Panc1 (cell line): ENCODE measurements at regions not wholly inside any gene's neighbourhood (a gene's known extent, or its start where the extent isn't known, plus 50 kb on each side); places are given as distances from the start of the nearest gene placed in this dataset.

Experiments
- ATAC-seq: fragments of 200-7000 bp; cut with Tn5 transposase; 2 replicates; pipeline ENCODE4 v1.9.1; 2020; ENCODE audit warnings: mild to moderate bottlenecking, moderate library complexity
- BruUV-seq: library from RNA; stranded (reverse); fragments of 400-500 nt; replicated peaks from 2 replicates; lab custom pipeline; 2021; lab: Mats Ljungman, UMichigan
- CTCF ChIA-PET: fragments of 300-600 bp; sonication (Branson Sonifier 250); formaldehyde crosslinking; loops from one replicate; lab custom pipeline; 2022; ENCODE audit warnings: antibody characterized with exemption; lab: Charles Lee
- POLR2A ChIA-PET: fragments of 300-600 bp; sonication (Branson Sonifier 250); formaldehyde crosslinking; loops from one replicate; lab custom pipeline; 2022; ENCODE audit warnings: antibody characterized with exemption; lab: Charles Lee
- DNase-seq: peaks from one replicate; pipeline ENCODE4 v3.0.0-alpha.2; 2010; ENCODE audit warnings: low read depth, low spot score
- H3K27ac ChIP-seq: 2 replicates; pipeline ENCODE4 v1.5.1; 2011; ENCODE audit warnings: mild to moderate bottlenecking, low read length, inconsistent platforms
- H3K27me3 ChIP-seq: fragments of 200-500 bp; sonication (Bioruptor generic); 2 replicates; pipeline ENCODE4 v1.6.0; 2014; ENCODE audit warnings: low read length, inconsistent platforms; ENCODE audit not compliant: control insufficient read depth, insufficient read depth
- H3K36me3 ChIP-seq: fragments of 200-500 bp; sonication (Bioruptor generic); 2 replicates; pipeline ENCODE4 v1.5.1; 2014; ENCODE audit warnings: inconsistent platforms, mild to moderate bottlenecking, low read length, moderate library complexity; ENCODE audit not compliant: control insufficient read depth, insufficient read depth
- H3K4me1 ChIP-seq: 2 replicates; pipeline ENCODE4 v1.5.1; 2011; ENCODE audit warnings: inconsistent platforms, mild to moderate bottlenecking, low read length, moderate library complexity; ENCODE audit not compliant: control insufficient read depth, insufficient read depth
- H3K4me3 ChIP-seq, 2 experiments: 2 replicates each; pipeline ENCODE4 v1.5.1; 2011 to 2012; ENCODE audit warnings: low read depth in 2 of 2, low read length in 2 of 2, mild to moderate bottlenecking in 2 of 2, inconsistent platforms in 1 of 2, moderate library complexity in 1 of 2
- H3K9me3 ChIP-seq: fragments of 200-500 bp; sonication (Bioruptor generic); 2 replicates; pipeline ENCODE4 v1.5.1; 2014; ENCODE audit warnings: low read depth, mild to moderate bottlenecking, inconsistent platforms, low read length, moderate library complexity; ENCODE audit not compliant: control insufficient read depth, insufficient read depth
- CTCF ChIP-seq: fragments of 450-650 bp; IDR thresholded peaks from 2 replicates; pipeline ENCODE4 v1.5.1; 2017; ENCODE audit warnings: mild to moderate bottlenecking
- POLR2AphosphoS5 ChIP-seq: IDR thresholded peaks from 2 replicates; pipeline ENCODE4 v1.6.1; 2012; ENCODE audit warnings: mild to moderate bottlenecking, low read depth, low read length, moderate library complexity
- REST ChIP-seq, 2 experiments: IDR thresholded peaks; 2 replicates each; pipeline ENCODE4 v1.6.1; 2011 to 2012; ENCODE audit warnings: low read depth in 2 of 2, control low read depth in 1 of 2, low read length in 1 of 2, mild to moderate bottlenecking in 1 of 2, moderate library complexity in 1 of 2; ENCODE audit not compliant: insufficient read depth in 1 of 2
- SIN3A ChIP-seq: IDR thresholded peaks from 2 replicates; pipeline ENCODE4 v1.6.1; 2012; ENCODE audit warnings: low read depth, mild to moderate bottlenecking, low read length, moderate library complexity, borderline replicate concordance; ENCODE audit not compliant: insufficient read depth
- TCF7L2 ChIP-seq: IDR thresholded peaks from 2 replicates; pipeline ENCODE4 v1.6.1; 2011; ENCODE audit warnings: mild to moderate bottlenecking, low read depth, low read length, inconsistent platforms
- in situ Hi-C: cut with HindIII; loops from 2 replicates; pipeline ENCODE4 v1.10.0; 2016; ENCODE audit warnings: low sequenced_read_pairs, low pct_unique_long_range_greater_than_20kb
- intact Hi-C: fragments of 100-400 bp; cut with micrococcal nuclease; formaldehyde crosslinking; loops from one replicate; pipeline ENCODE4 v1.10.0; 2022; ENCODE audit not compliant: unreplicated experiment

- TF ChIP-seq REST (IDR thresholded peaks at IDR 0.05; ENCODE audit: insufficient read depth in 1 of 2, low read depth in 2 of 2, low read length in 1 of 2) (no peak), SIN3A (no peak), TCF7L2 (no peak), CTCF (no peak), POLR2AphosphoS5 (no peak)
- no peaks in the 10 kb centered on the region for H3K4me1 ChIP-seq
- no peaks in the 10 kb centered on the region for H3K36me3 ChIP-seq
- no peak for ATAC-seq
- BruUV-seq, result no TSS peak
- H3K9me3 ChIP-seq, result no peaks in the 10 kb centered on the region
- ChIA-PET CTCF (no interaction called here), POLR2A (no interaction called here)
- no peak for DNase-seq
- intact Hi-C loops (no loop called here), in situ Hi-C loops (no loop called here)
- no peaks in the 10 kb centered on the region for H3K27me3 ChIP-seq
- no peak overlapping the region for H3K4me3 ChIP-seq
- H3K27ac ChIP-seq, result no peak overlapping the region
These were observed 280.1 kb downstream of the VRK1 start for GRCh38 chr14:97077253-97077653.

- TF ChIP-seq REST (IDR thresholded peaks at IDR 0.05; ENCODE audit: insufficient read depth in 1 of 2, low read depth in 2 of 2, low read length in 1 of 2), result no peak
- TF ChIP-seq SIN3A, result no peak
- no peak for TF ChIP-seq TCF7L2
- TF ChIP-seq CTCF, result no peak
- no peak for TF ChIP-seq POLR2AphosphoS5
These were observed 280.5 kb downstream of the VRK1 start for GRCh38 chr14:97077687-97078086.

More at GRCh38 chr14:97077687-97078086, 280.5 kb downstream of the VRK1 start:
- BruUV-seq, result no TSS peak
- ChIA-PET POLR2A (no interaction called here), CTCF (no interaction called here)
- Histone ChIP-seq H3K9me3 (no peaks in the 10 kb centered on the region), H3K27ac (no peak overlapping the region), H3K27me3 (no peaks in the 10 kb centered on the region), H3K4me3 (no peak overlapping the region), H3K36me3 (no peaks in the 10 kb centered on the region), H3K4me1 (no peaks in the 10 kb centered on the region)
- ATAC-seq, result no peak
- no peak for DNase-seq
- in situ Hi-C loops (no loop called here), intact Hi-C loops (no loop called here)
